Stimulated activated CD4-positive, alpha-beta T cell treated with anti-CD3 and anti-CD28 coated beads, Interleukin-1b, Interleukin-23, amount 100 ng/mL, for 48 hours (primary cell): ENCODE measurements at regions not wholly inside any gene's neighbourhood (a gene's known extent, or its start where the extent isn't known, plus 50 kb on each side); places are given as distances from the start of the nearest gene placed in this dataset.
"Not testable (repeated sequence)": the region's sequence is repeated elsewhere in the genome, so short reads cannot be mapped to it uniquely, and the experiment has no call there.

Experiments used
- DNase-seq: peaks from one replicate; pipeline ENCODE4 v3.0.0-alpha.2; 2020

- DNase-seq, result no peak
Observed at GRCh38 chr2:20130821-20131645, 79.6 kb upstream of the LAPTM4A start.

GRCh38 chr2:20130160-20130560 is 78.7 kb upstream of the LAPTM4A start:
- no peak for DNase-seq

GRCh38 chr2:20129331-20130159 is 78.1 kb upstream of the LAPTM4A start:
- no peak for DNase-seq

- no peak for DNase-seq
Observed at GRCh38 chr2:20128506-20129330, 77.3 kb upstream of the LAPTM4A start.

GRCh38 chr2:20126469-20126868 is 75.0 kb upstream of the LAPTM4A start:
- DNase-seq, result no peak

- DNase-seq, result no peak
Observed at GRCh38 chr2:20126040-20126439, 74.6 kb upstream of the LAPTM4A start.

GRCh38 chr2:20125616-20126015 is 74.2 kb upstream of the LAPTM4A start:
- DNase-seq, result no peak

GRCh38 chr2:20125164-20125563 is 73.7 kb upstream of the LAPTM4A start:
- no peak for DNase-seq

GRCh38 chr2:20123871-20124594 is 72.6 kb upstream of the LAPTM4A start:
- no peak for DNase-seq

- DNase-seq, result no peak
Observed at GRCh38 chr2:20122864-20123263, 71.4 kb upstream of the LAPTM4A start.

- no peak for DNase-seq
Observed at GRCh38 chr2:20120569-20121416, 69.4 kb upstream of the LAPTM4A start.

- no peak for DNase-seq
Observed at GRCh38 chr2:20118051-20118450, 66.6 kb upstream of the LAPTM4A start.

- no peak for DNase-seq
Observed at GRCh38 chr2:20115902-20116301, 64.5 kb upstream of the LAPTM4A start.

- no peak for DNase-seq
Observed at GRCh38 chr2:20115374-20115773, 63.9 kb upstream of the LAPTM4A start.

GRCh38 chr2:20113986-20114938 is 62.8 kb upstream of the LAPTM4A start:
- DNase-seq, result no peak

GRCh38 chr2:20113004-20113796 is 61.8 kb upstream of the LAPTM4A start:
- DNase-seq, result no peak

GRCh38 chr2:20112361-20112760 is 60.9 kb upstream of the LAPTM4A start:
- not testable (repeated sequence) for DNase-seq

- no peak for DNase-seq
Observed at GRCh38 chr2:20111311-20112131, 60.1 kb upstream of the LAPTM4A start.

- no peak for DNase-seq
Observed at GRCh38 chr2:20110876-20111275, 59.4 kb upstream of the LAPTM4A start.
